BLaER1 (cell line): ENCODE measurements at regions not wholly inside any gene's neighbourhood (a gene's known extent, or its start where the extent isn't known, plus 50 kb on each side); places are given as distances from the start of the nearest gene placed in this dataset.
"Not testable (repeated sequence)": the region's sequence is repeated elsewhere in the genome, so short reads cannot be mapped to it uniquely, and the experiment has no call there.

Experiments
- H3K27ac ChIP-seq: shearing (Covaris generic); formaldehyde crosslinking; 2 replicates; pipeline ENCODE4 v1.8.1; 2022
- H3K27me3 ChIP-seq: shearing (Covaris generic); formaldehyde crosslinking; 2 replicates; pipeline ENCODE4 v1.8.1; 2022
- H3K36me3 ChIP-seq: shearing (Covaris generic); formaldehyde crosslinking; 2 replicates; pipeline ENCODE4 v1.8.1; 2022
- H3K4me1 ChIP-seq: shearing (Covaris generic); formaldehyde crosslinking; 2 replicates; pipeline ENCODE4 v1.8.1; 2022
- H3K4me2 ChIP-seq: shearing (Covaris generic); formaldehyde crosslinking; 2 replicates; pipeline ENCODE4 v1.8.1; 2022
- H3K4me3 ChIP-seq: shearing (Covaris generic); formaldehyde crosslinking; 2 replicates; pipeline ENCODE4 v1.8.1; 2022
- H3K9ac ChIP-seq: shearing (Covaris generic); formaldehyde crosslinking; 2 replicates; pipeline ENCODE4 v1.8.1; 2022
- H3K9me3 ChIP-seq: shearing (Covaris generic); formaldehyde crosslinking; 2 replicates; pipeline ENCODE4 v1.8.1; 2022
- H4K20me1 ChIP-seq: shearing (Covaris generic); formaldehyde crosslinking; 2 replicates; pipeline ENCODE4 v1.8.1; 2022
- Cebpa-rat ChIP-seq: shearing (Covaris generic); IDR thresholded peaks from 2 replicates; pipeline ENCODE4 v1.8.1; 2022

GRCh38 chr17:74130841-74131240, 72.6 kb upstream of the RPL38 start:
- no peak overlapping the region for H3K9ac ChIP-seq
- no peaks in the 10 kb centered on the region for H3K27me3 ChIP-seq
- no peak overlapping the region for H3K4me3 ChIP-seq
- H3K4me1 ChIP-seq, result peaks cover 35% of the 10 kb centered on the region
- no peak overlapping the region for H3K27ac ChIP-seq
- TF ChIP-seq Cebpa-rat, result no peak
- peak overlapping the region; percentile 69 for H3K4me2 ChIP-seq
- no peaks in the 10 kb centered on the region for H3K9me3 ChIP-seq
- no peaks in the 10 kb centered on the region for H3K36me3 ChIP-seq
- H4K20me1 ChIP-seq, result no peaks in the 10 kb centered on the region

- no peaks in the 10 kb centered on the region for H3K27me3 ChIP-seq
Measured at GRCh38 chr17:74132354-74132753, 71.1 kb upstream of the RPL38 start.

GRCh38 chr17:74133740-74134139, 69.7 kb upstream of the RPL38 start:
- no peak for TF ChIP-seq Cebpa-rat
- Histone ChIP-seq H3K27me3 (no peaks in the 10 kb centered on the region), H3K4me1 (peaks cover 34% of the 10 kb centered on the region), H4K20me1 (no peaks in the 10 kb centered on the region), H3K4me2 (no peak overlapping the region), H3K4me3 (no peak overlapping the region), H3K27ac (no peak overlapping the region), H3K9me3 (peaks cover under 1% of the 10 kb centered on the region; the same call in 1 of the 2 replicates), H3K36me3 (no peaks in the 10 kb centered on the region), H3K9ac (no peak overlapping the region)

More at GRCh38 chr17:74132354-74132753, 71.1 kb upstream of the RPL38 start:
- peaks cover 34% of the 10 kb centered on the region for H3K4me1 ChIP-seq
- no peak overlapping the region for H3K9ac ChIP-seq
- no peaks in the 10 kb centered on the region for H4K20me1 ChIP-seq
- H3K27ac ChIP-seq, result no peak overlapping the region
- TF ChIP-seq Cebpa-rat, result no peak
- no peak overlapping the region for H3K4me2 ChIP-seq
- H3K4me3 ChIP-seq, result no peak overlapping the region
- no peaks in the 10 kb centered on the region for H3K9me3 ChIP-seq
- no peaks in the 10 kb centered on the region for H3K36me3 ChIP-seq

DNA sequence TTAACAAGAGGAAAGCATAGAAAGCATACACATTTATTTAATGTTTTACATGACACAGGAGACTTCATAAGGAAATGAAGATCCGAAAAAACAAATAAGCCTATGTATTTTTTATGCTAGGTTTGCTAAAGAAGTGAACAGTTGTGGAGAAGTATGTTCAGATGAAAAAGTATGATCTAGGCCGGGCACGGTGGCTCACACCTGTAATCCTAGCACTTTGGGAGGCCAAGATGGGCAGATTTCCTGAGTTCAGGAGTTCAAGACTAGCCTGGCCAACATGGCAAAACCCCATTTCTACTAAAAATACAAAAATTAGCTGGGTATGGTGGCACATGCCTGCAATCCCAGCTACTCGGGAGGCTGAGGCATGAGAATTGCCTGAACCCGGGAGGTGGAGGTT, 69.2 kb upstream of the RPL38 start:
- H4K20me1 ChIP-seq, H3K36me3 ChIP-seq, H3K9ac ChIP-seq, H3K4me2 ChIP-seq, H3K9me3 ChIP-seq, H3K27me3 ChIP-seq, H3K27ac ChIP-seq, H3K4me3 ChIP-seq: not testable (repeated sequence)
- H3K4me1 ChIP-seq, result peaks cover 34% of the 10 kb centered on the region

DNA sequence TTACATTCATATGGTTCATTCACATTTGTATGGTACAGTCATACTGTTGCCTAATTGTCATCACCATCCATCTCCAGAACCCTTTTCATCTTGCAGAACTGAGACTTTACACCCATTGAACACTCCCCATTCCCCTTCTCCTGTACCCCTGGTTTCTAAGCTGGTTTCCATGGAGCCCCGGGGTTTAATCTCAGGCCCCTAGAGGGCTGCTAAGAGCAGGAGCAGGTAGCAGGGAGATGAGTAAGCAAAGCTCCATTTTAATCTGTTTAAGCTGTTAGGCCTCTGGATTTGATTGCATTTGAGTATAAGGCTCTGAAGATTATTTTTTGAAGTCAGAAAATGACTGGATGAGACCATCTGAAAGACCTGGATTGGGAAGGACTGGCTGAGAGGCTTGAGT, 68.5 kb upstream of the RPL38 start:
- TF ChIP-seq Cebpa-rat, result no peak
- peaks cover 12% of the 10 kb centered on the region for H3K9me3 ChIP-seq
- no peak overlapping the region for H3K27ac ChIP-seq
- no peaks in the 10 kb centered on the region for H3K36me3 ChIP-seq
- H4K20me1 ChIP-seq, result no peaks in the 10 kb centered on the region
- peak overlapping the region; percentile 77 for H3K4me2 ChIP-seq
- no peak overlapping the region for H3K4me3 ChIP-seq
- H3K9ac ChIP-seq, result no peak overlapping the region
- no peaks in the 10 kb centered on the region for H3K27me3 ChIP-seq
- H3K4me1 ChIP-seq, result peaks cover 34% of the 10 kb centered on the region

DNA sequence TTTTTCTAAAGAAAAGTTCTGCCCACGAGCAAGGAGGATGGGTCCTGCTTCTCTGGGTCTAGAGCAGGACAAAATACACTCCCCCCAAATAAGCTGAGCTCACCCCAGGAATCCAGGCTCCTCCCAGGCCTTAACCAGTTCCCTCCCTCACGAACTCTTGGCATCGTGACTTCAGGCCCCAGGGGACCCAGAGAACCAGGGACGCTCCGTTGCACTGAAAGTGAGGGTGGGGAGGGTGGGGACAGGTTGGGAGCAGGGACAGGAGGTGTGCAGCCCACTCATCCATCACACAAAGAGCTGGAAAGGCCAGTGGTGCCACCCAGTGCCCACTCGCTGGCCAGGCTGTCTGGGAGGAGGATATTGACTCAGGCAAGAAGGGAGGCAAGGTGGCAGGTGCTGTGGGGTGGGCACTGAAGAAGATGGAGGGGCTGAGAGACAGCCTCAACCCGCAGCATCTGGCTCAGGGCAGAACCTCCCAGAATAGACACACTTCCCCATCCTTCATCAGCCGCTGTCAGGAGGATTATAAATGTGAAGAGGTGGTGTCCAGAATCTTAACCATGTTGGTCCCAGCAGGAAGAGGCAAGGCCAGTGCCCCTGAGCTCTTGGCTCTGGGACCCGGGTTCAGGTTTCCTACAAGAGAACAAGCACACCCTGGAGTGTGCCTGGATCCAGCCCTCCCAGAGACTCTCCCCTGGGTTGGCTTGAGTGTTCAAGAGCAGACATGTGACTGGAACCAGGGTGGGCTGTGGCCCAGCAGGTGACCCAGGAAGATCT, 67.9 kb upstream of the RPL38 start:
- Histone ChIP-seq H3K36me3 (no peaks in the 10 kb centered on the region), H3K9ac (no peak overlapping the region), H3K27me3 (no peaks in the 10 kb centered on the region), H3K9me3 (peaks cover 18% of the 10 kb centered on the region), H3K4me2 (peak overlapping the region; percentile 77), H4K20me1 (no peaks in the 10 kb centered on the region), H3K4me3 (no peak overlapping the region), H3K27ac (0 out of 2 replicates have a peak overlapping the region, but pooled peaks have one; percentile 31), H3K4me1 (peaks cover 34% of the 10 kb centered on the region)
- TF ChIP-seq Cebpa-rat, result no peak

GRCh38 chr17:74137416-74137815, 66.1 kb upstream of the RPL38 start:
- Histone ChIP-seq H3K4me2 (no peak overlapping the region), H3K27ac (no peak overlapping the region), H3K4me3 (no peak overlapping the region), H3K36me3 (no peaks in the 10 kb centered on the region), H3K9me3 (peaks cover 29% of the 10 kb centered on the region), H3K27me3 (no peaks in the 10 kb centered on the region), H4K20me1 (no peaks in the 10 kb centered on the region), H3K9ac (no peak overlapping the region), H3K4me1 (peaks cover 19% of the 10 kb centered on the region)
- no peak for TF ChIP-seq Cebpa-rat

GRCh38 chr17:74139120-74139519, 64.4 kb upstream of the RPL38 start:
- no peak overlapping the region for H3K27ac ChIP-seq
- no peaks in the 10 kb centered on the region for H4K20me1 ChIP-seq
- no peak overlapping the region for H3K4me2 ChIP-seq
- H3K9ac ChIP-seq, result no peak overlapping the region
- no peak for TF ChIP-seq Cebpa-rat
- H3K9me3 ChIP-seq, result peaks cover 46% of the 10 kb centered on the region
- no peak overlapping the region for H3K4me3 ChIP-seq
- H3K4me1 ChIP-seq, result peaks cover 19% of the 10 kb centered on the region
- H3K27me3 ChIP-seq, result no peaks in the 10 kb centered on the region
- H3K36me3 ChIP-seq, result no peaks in the 10 kb centered on the region

DNA sequence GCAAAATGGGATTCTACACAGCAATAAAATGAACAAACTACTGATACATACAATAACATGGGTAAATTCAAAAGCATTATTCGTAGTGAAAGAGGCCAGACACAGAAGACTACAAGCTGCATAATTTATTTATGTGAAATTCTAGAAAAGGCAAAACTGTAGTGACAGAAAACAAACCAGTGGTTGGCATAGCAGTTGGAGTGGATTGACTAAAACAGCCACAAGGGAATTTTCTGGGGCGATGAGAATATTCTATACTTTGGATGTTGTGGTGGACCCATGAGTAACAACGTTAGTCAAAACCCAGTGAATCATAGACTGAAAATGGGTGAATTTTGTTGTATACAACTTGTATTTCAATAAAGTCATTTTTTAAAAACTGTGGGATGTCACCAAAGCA, 63.2 kb upstream of the RPL38 start:
- Histone ChIP-seq H4K20me1 (no peaks in the 10 kb centered on the region), H3K27me3 (no peaks in the 10 kb centered on the region), H3K4me1 (peaks cover 12% of the 10 kb centered on the region), H3K27ac (no peak overlapping the region), H3K4me3 (no peak overlapping the region), H3K9ac (no peak overlapping the region), H3K4me2 (no peak overlapping the region), H3K36me3 (no peaks in the 10 kb centered on the region), H3K9me3 (peaks cover 48% of the 10 kb centered on the region)
- no peak for TF ChIP-seq Cebpa-rat

DNA sequence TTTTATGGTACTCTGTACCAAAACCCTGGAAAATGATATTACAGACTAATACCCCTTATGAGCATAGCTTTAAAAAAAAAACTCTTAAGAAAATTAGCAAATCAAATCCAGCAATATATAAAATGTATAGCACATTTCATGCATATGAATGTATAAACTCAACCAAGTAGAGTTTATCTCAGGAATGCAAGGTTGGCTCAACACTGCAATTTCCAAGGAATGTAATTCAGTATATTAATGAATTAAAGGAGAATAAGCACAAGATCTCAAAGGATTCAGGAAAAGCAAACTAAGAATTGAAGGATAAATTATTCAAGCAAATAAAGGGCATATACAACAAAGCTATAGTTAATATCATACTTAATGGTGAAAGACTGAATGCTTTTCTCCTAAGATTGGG, 61.9 kb upstream of the RPL38 start:
- Histone ChIP-seq H3K9ac (no peak overlapping the region), H3K4me3 (no peak overlapping the region), H3K4me2 (no peak overlapping the region), H3K27me3 (no peaks in the 10 kb centered on the region), H3K36me3 (no peaks in the 10 kb centered on the region), H3K4me1 (no peaks in the 10 kb centered on the region), H3K27ac (no peak overlapping the region), H3K9me3 (peaks cover 48% of the 10 kb centered on the region), H4K20me1 (no peaks in the 10 kb centered on the region)
- no peak for TF ChIP-seq Cebpa-rat

GRCh38 chr17:74143318-74143717, 60.2 kb upstream of the RPL38 start:
- not testable (repeated sequence) for H3K27me3 ChIP-seq, H4K20me1 ChIP-seq, H3K9ac ChIP-seq, H3K36me3 ChIP-seq, H3K27ac ChIP-seq, H3K4me3 ChIP-seq, H3K4me2 ChIP-seq
- Histone ChIP-seq H3K9me3 (peaks cover 48% of the 10 kb centered on the region), H3K4me1 (peaks cover 12% of the 10 kb centered on the region)
